ENCODE measurements at regions not wholly inside any gene's neighbourhood (a gene's known extent, or its start where the extent isn't known, plus 50 kb on each side); places are given as distances from the start of the nearest gene placed in this dataset.

- TF ChIP-seq CTCF (IDR thresholded peaks at IDR 0.05; ENCODE audit: low read depth, low read length, poor library complexity, severe bottlenecking) = no peak
- TF ChIP-seq EZH2phosphoT487 (IDR thresholded peaks at IDR 0.05; ENCODE audit: borderline replicate concordance, low read length) = no peak
Measured at GRCh38 chr18:78494204-78495085, 485.2 kb upstream of the SALL3 start.
